GM23248 (cell line): ENCODE measurements at regions not wholly inside any gene's neighbourhood (a gene's known extent, or its start where the extent isn't known, plus 50 kb on each side); places are given as distances from the start of the nearest gene placed in this dataset.

ENCODE experiments used
- EZH2 ChIP-seq: fragments of 200-600 bp; sonication (generic); IDR thresholded peaks from 2 replicates; pipeline ENCODE4 v1.6.1; 2018; ENCODE audit warnings: antibody characterized with exemption, mild to moderate bottlenecking; ENCODE audit not compliant: insufficient read depth, poor library complexity, severe bottlenecking
- EZH2phosphoT487 ChIP-seq: fragments of 200-600 bp; sonication (generic); IDR thresholded peaks from 2 replicates; pipeline ENCODE4 v1.6.1; 2018; ENCODE audit warnings: antibody characterized with exemption, moderate library complexity, mild to moderate bottlenecking, low read depth; ENCODE audit not compliant: insufficient read depth

DNA sequence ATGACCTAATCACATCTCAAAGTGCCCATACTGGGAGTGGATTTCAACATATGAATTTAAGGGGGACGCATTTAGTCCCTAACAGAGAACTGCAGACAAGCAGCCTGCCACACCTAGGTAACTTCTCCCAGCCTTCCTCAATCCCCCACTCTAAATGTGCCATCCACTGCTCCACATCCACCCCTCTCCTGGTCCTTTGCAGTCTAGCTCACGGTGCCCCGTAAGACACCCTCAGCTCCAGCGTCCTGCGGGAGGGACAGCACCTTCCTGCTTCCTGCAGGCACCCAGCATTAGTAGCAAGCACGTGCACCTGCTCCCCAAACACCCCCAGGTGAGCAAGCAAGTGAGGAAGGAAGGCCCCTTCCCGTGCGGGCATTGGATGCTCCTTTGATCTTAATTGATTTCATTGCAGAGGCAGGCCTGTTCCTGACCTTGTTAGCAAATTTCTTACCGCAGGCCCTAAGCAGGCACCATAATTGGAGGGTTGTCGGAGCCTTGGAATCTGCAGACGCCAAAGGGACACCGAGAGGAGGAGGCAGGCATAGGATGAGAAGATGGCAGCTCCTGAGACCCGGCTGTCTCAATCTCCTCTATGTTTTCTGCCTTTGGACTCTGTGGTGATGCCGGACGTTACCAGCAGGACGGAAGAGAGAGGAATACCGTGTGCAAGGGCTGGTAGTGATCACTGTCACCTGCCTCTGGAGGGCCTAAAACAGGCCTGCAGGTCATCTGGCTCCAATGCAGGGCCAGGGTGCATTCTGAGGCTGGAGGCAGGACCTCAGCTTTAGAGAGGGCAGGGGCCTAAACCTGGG, 75.8 kb upstream of the CHST15 start:
- no peak for TF ChIP-seq EZH2
- TF ChIP-seq EZH2phosphoT487, result no peak
